Left lung (tissue), 4 donors: ENCODE measurements at regions not wholly inside any gene's neighbourhood (a gene's known extent, or its start where the extent isn't known, plus 50 kb on each side); places are given as distances from the start of the nearest gene placed in this dataset.
A peak's percentile ranks its signal among the peaks of the same experiment; 100 is the strongest.

Experiments used
- ATAC-seq: fragments of 200-7000 bp; cut with Tn5 transposase; one replicate; pipeline ENCODE4 v1.9.1; 2020; ENCODE audit warnings: moderate library complexity
- DNase-seq, 4 donors: peaks; one replicate each; pipeline ENCODE4 v3.0.0-alpha.2; 2013 to 2020
- H3K27ac ChIP-seq, 2 donors: fragments of 200-600 bp; sonication (generic) in 1 of 2; one replicate each; pipeline versions ENCODE4 v1.5.0 to v1.8.0; 2020 to 2021
- H3K27me3 ChIP-seq, 2 donors: fragments of 200-600 bp; sonication (generic) in 1 of 2; one replicate each; pipeline versions ENCODE4 v1.5.0 to v1.8.0; 2020 to 2021
- H3K36me3 ChIP-seq, 2 donors: fragments of 200-600 bp; sonication (generic) in 1 of 2; one replicate each; pipeline versions ENCODE4 v1.5.0 to v1.8.0; 2020 to 2021
- H3K4me1 ChIP-seq, 2 donors: fragments of 200-600 bp; one replicate each; pipeline ENCODE4 v1.8.0; 2021
- H3K4me3 ChIP-seq, 2 donors: fragments of 200-600 bp; sonication (generic) in 1 of 2; one replicate each; pipeline versions ENCODE4 v1.5.0 to v1.8.0; 2020 to 2021; ENCODE audit warnings: mild to moderate bottlenecking in 1 of 2
- H3K9me3 ChIP-seq, 2 donors: fragments of 200-600 bp; sonication (generic) in 1 of 2; one replicate each; pipeline versions ENCODE4 v1.5.0 to v1.8.0; 2020 to 2021
- CTCF ChIP-seq, 2 donors: fragments of 200-600 bp; sonication (generic) in 1 of 2; IDR thresholded peaks; one replicate each; pipeline versions ENCODE4 v1.5.0 to v1.8.0; 2021; ENCODE audit warnings: antibody characterized with exemption in 2 of 2
- intact Hi-C, 2 donors: fragments of 100-400 bp; cut with DNase I; formaldehyde crosslinking; loops; one replicate each; pipeline versions ENCODE4 v1.11.2 to v1.14.2; 2022
- donor health status: DM: no; HTN: yes; CAD: no.
- donor health status: DM: no; HTN: no; CAD: no.

- DNase-seq: no peak
- no peak for TF ChIP-seq CTCF (IDR thresholded peaks at IDR 0.05)
- Histone ChIP-seq H3K27ac (peak overlapping the region in 1 of 2 donors; percentile 63), H3K27me3 (no peaks in the 10 kb centered on the region), H3K4me1 (peaks cover 0 to 4% of the 10 kb centered on the region in 2 donors), H3K36me3 (no peaks in the 10 kb centered on the region), H3K9me3 (no peaks in the 10 kb centered on the region), H3K4me3 (no peak overlapping the region)
- peak; percentile 20 for ATAC-seq
- intact Hi-C loops: no loop called here
These were observed 127.4 kb downstream of the MGST1 start for GRCh38 chr12:16474801-16475200.

DNA sequence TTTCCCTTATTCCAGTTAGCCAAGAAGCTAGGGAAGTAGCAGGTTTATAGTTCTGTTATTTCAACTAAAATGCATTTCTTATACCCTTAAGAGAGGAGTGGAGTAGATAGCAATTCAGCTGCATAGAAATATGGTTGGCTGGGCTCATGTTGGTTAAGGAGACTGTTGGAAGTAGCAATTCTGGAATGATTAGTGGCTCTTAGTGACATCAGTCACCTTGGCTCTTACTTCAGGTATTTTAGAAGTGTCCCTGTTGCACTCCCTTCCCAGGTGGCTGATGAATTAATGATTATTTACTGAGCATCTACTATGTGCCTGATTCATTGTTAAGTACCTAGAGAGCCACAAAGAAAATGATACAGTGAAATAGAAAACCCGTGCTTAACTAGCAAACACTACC lies 128.1 kb downstream of the MGST1 start:
- Histone ChIP-seq H3K27ac (peak overlapping the region in 1 of 2 donors; percentile 53), H3K4me1 (peaks cover 0 to 4% of the 10 kb centered on the region in 2 donors), H3K27me3 (no peaks in the 10 kb centered on the region), H3K4me3 (no peak overlapping the region), H3K9me3 (no peaks in the 10 kb centered on the region), H3K36me3 (no peaks in the 10 kb centered on the region)
- TF ChIP-seq CTCF (IDR thresholded peaks at IDR 0.05): no peak
- no peak for DNase-seq
- peak; percentile 80 for ATAC-seq
- intact Hi-C loops: no loop called here

- no peaks in the 10 kb centered on the region for H3K4me1 ChIP-seq
- H3K9me3 ChIP-seq: peaks cover 0 to 15% of the 10 kb centered on the region in 2 donors
- H3K27ac ChIP-seq: no peak overlapping the region
- intact Hi-C loops: no loop called here
- no peak overlapping the region for H3K4me3 ChIP-seq
- no peaks in the 10 kb centered on the region for H3K27me3 ChIP-seq
- ATAC-seq (no peak), DNase-seq (no peak)
- TF ChIP-seq CTCF (IDR thresholded peaks at IDR 0.05): no peak
- no peaks in the 10 kb centered on the region for H3K36me3 ChIP-seq
These were observed 123.2 kb downstream of the LMO3 start for GRCh38 chr12:16482726-16483125.

GRCh38 chr12:16492240-16492639 lies 113.7 kb downstream of the LMO3 start:
- intact Hi-C loops: no loop called here
- DNase-seq (no peak), ATAC-seq (no peak)
- TF ChIP-seq CTCF (IDR thresholded peaks at IDR 0.05): no peak
- H3K4me1 ChIP-seq: no peaks in the 10 kb centered on the region
- no peak overlapping the region for H3K4me3 ChIP-seq
- no peaks in the 10 kb centered on the region for H3K36me3 ChIP-seq
- no peaks in the 10 kb centered on the region for H3K27me3 ChIP-seq
- H3K9me3 ChIP-seq: no peaks in the 10 kb centered on the region
- H3K27ac ChIP-seq: no peak overlapping the region

- DNase-seq (no peak), ATAC-seq (no peak)
- H3K9me3 ChIP-seq: no peaks in the 10 kb centered on the region
- no peaks in the 10 kb centered on the region for H3K27me3 ChIP-seq
- H3K4me1 ChIP-seq: no peaks in the 10 kb centered on the region
- H3K4me3 ChIP-seq: no peak overlapping the region
- intact Hi-C loops: no loop called here
- H3K27ac ChIP-seq: no peak overlapping the region
- no peak for TF ChIP-seq CTCF (IDR thresholded peaks at IDR 0.05)
- no peaks in the 10 kb centered on the region for H3K36me3 ChIP-seq
These were observed 112.9 kb downstream of the LMO3 start for GRCh38 chr12:16492820-16493797.
